Neuronal stem cell (in vitro differentiated cells): ENCODE measurements at regions not wholly inside any gene's neighbourhood (a gene's known extent, or its start where the extent isn't known, plus 50 kb on each side); places are given as distances from the start of the nearest gene placed in this dataset.

Experiments used
- DNase-seq: peaks from one replicate; pipeline ENCODE4 v3.0.0-alpha.2; 2013; ENCODE audit warnings: low spot score
- H2AFZ ChIP-seq: one replicate; pipeline ENCODE4 v1.6.1; 2013; ENCODE audit warnings: mild to moderate bottlenecking, low read length, inconsistent platforms
- H2AK5ac ChIP-seq: 2 replicates; pipeline ENCODE4 v1.6.1; 2013; ENCODE audit warnings: low read depth, mild to moderate bottlenecking, inconsistent platforms, low read length, moderate library complexity, mixed read lengths
- H2BK120ac ChIP-seq: 2 replicates; pipeline ENCODE4 v1.6.1; 2013; ENCODE audit warnings: low read depth, mild to moderate bottlenecking, inconsistent platforms, low read length, moderate library complexity, mixed read lengths
- H2BK12ac ChIP-seq: one replicate; pipeline ENCODE4 v1.6.1; 2013; ENCODE audit warnings: low read length, inconsistent platforms
- H2BK15ac ChIP-seq: 2 replicates; pipeline ENCODE4 v1.6.1; 2013; ENCODE audit warnings: mild to moderate bottlenecking, low read length, inconsistent platforms, mixed read lengths
- H2BK5ac ChIP-seq: one replicate; pipeline ENCODE4 v1.6.1; 2013; ENCODE audit warnings: inconsistent platforms, mild to moderate bottlenecking, low read length, moderate library complexity
- H3K14ac ChIP-seq: one replicate; pipeline ENCODE4 v1.6.1; 2013; ENCODE audit warnings: low read length, inconsistent platforms
- H3K18ac ChIP-seq: 2 replicates; pipeline ENCODE4 v1.6.1; 2013; ENCODE audit warnings: low read length, inconsistent platforms
- H3K23ac ChIP-seq: 2 replicates; pipeline ENCODE4 v1.6.1; 2013; ENCODE audit warnings: low read depth, mild to moderate bottlenecking, mixed read lengths, low read length, inconsistent platforms; ENCODE audit not compliant: poor library complexity
- H3K27ac ChIP-seq: replicated peaks from 3 replicates; pipeline ENCODE4 v1.5.1; 2013; ENCODE audit warnings: low read length, inconsistent platforms
- H3K27me3 ChIP-seq, 3 experiments: 2 replicates each; pipeline ENCODE4 v1.6.1; 2013; ENCODE audit warnings: low read length in 3 of 3, mild to moderate bottlenecking in 2 of 3, inconsistent platforms in 1 of 3, low read depth in 1 of 3, mixed read lengths in 1 of 3, moderate library complexity in 1 of 3; ENCODE audit not compliant: control insufficient read depth in 3 of 3, insufficient read depth in 3 of 3
- H3K36me3 ChIP-seq, 2 donors: replicated peaks in 1 of 2; 2 replicates each; pipeline ENCODE4 v1.6.1; 2013; ENCODE audit warnings: low read length in 2 of 2; ENCODE audit not compliant: control insufficient read depth in 2 of 2, insufficient read depth in 2 of 2
- H3K4ac ChIP-seq: 2 replicates; pipeline ENCODE4 v1.6.1; 2013; ENCODE audit warnings: inconsistent platforms, mild to moderate bottlenecking, low read length, moderate library complexity
- H3K4me1 ChIP-seq, 2 donors: 1 replicate in 1 of 2; 2 replicates in 1 of 2; pipeline ENCODE4 v1.6.1; 2013; ENCODE audit warnings: low read length in 2 of 2, low read depth in 1 of 2; ENCODE audit not compliant: control insufficient read depth in 2 of 2, insufficient read depth in 1 of 2
- H3K4me2 ChIP-seq: one replicate; pipeline ENCODE4 v1.6.1; 2013; ENCODE audit warnings: mild to moderate bottlenecking, low read length, inconsistent platforms; ENCODE audit not compliant: insufficient read depth, poor library complexity, severe bottlenecking
- H3K4me3 ChIP-seq, 2 donors: 2 replicates each; pipeline ENCODE4 v1.5.1; 2013; ENCODE audit warnings: low read length in 2 of 2, mild to moderate bottlenecking in 2 of 2, inconsistent platforms in 1 of 2, moderate library complexity in 1 of 2
- H3K79me1 ChIP-seq: one replicate; pipeline ENCODE4 v1.6.1; 2013; ENCODE audit warnings: low read depth, mild to moderate bottlenecking, inconsistent platforms, low read length, moderate library complexity
- H3K9ac ChIP-seq: one replicate; pipeline ENCODE4 v1.6.1; 2013; ENCODE audit warnings: mild to moderate bottlenecking, low read depth, low read length, inconsistent platforms; ENCODE audit not compliant: poor library complexity
- H3K9me3 ChIP-seq, 2 donors: replicated peaks in 1 of 2; 2 replicates each; pipeline versions ENCODE3 to v1.6.1; 2013; ENCODE audit warnings: low read length in 2 of 2, mild to moderate bottlenecking in 2 of 2, inconsistent platforms in 1 of 2, low read depth in 1 of 2, mixed read lengths in 1 of 2, moderate library complexity in 1 of 2; ENCODE audit not compliant: control insufficient read depth in 2 of 2, insufficient read depth in 1 of 2
- H4K8ac ChIP-seq: one replicate; pipeline ENCODE4 v1.6.1; 2013; ENCODE audit warnings: low read depth, mild to moderate bottlenecking, inconsistent platforms, low read length, moderate library complexity
- H4K91ac ChIP-seq: one replicate; pipeline ENCODE4 v1.6.1; 2013; ENCODE audit warnings: low read length, low read depth, mild to moderate bottlenecking, inconsistent platforms; ENCODE audit not compliant: poor library complexity
- WGBS, 2 donors: extraction: QIAGEN DNeasy Blood & Tissue Kit; methylation state at CpG; one replicate each; pipeline ENCODE4 v1.1.7; 2013; ENCODE audit warnings: missing lambda C conversion rate in 2 of 2, mixed read lengths in 1 of 2; ENCODE audit not compliant: insufficient read length in 2 of 2, insufficient replicate concordance in 1 of 2; ENCODE audit errors: extremely low coverage in 2 of 2; 5-methylcytosine and 5-hydroxymethylcytosine counted together

- H2BK120ac ChIP-seq = no peak overlapping the region
- H3K4me3 ChIP-seq = no peak overlapping the region
- H2AFZ ChIP-seq = no peak overlapping the region
- H3K27me3 ChIP-seq = no peaks in the 10 kb centered on the region
- H2AK5ac ChIP-seq = no peak overlapping the region
- no peaks in the 10 kb centered on the region for H3K79me1 ChIP-seq
- no peaks in the 10 kb centered on the region for H3K4me1 ChIP-seq
- no peak overlapping the region for H3K23ac ChIP-seq
- no CpG with 5 or more reads among the region's 1 CpG for WGBS, 2 donors
- H2BK12ac ChIP-seq = no peak overlapping the region
- H4K91ac ChIP-seq = no peak overlapping the region
- no peak overlapping the region for H3K9ac ChIP-seq
- no peaks in the 10 kb centered on the region for H3K36me3 ChIP-seq
- no peak overlapping the region for H3K4me2 ChIP-seq
- no peak overlapping the region for H2BK5ac ChIP-seq
- no peak overlapping the region for H3K27ac ChIP-seq
- no peak overlapping the region for H2BK15ac ChIP-seq
- no peak overlapping the region for H4K8ac ChIP-seq
- H3K9me3 ChIP-seq = no peaks in the 10 kb centered on the region
- H3K14ac ChIP-seq = no peak overlapping the region
- DNase-seq = no peak
- H3K18ac ChIP-seq = no peak overlapping the region
- H3K4ac ChIP-seq = no peak overlapping the region
Measured at GRCh38 chr10:80708808-80709207, 171.1 kb downstream of the SH2D4B start.

- Histone ChIP-seq H4K91ac (no peak overlapping the region), H3K9ac (no peak overlapping the region), H2BK12ac (no peak overlapping the region), H3K18ac (no peak overlapping the region), H2AFZ (no peak overlapping the region), H3K36me3 (no peaks in the 10 kb centered on the region), H3K4me2 (no peak overlapping the region), H2BK15ac (no peak overlapping the region), H3K9me3 (no peaks in the 10 kb centered on the region), H3K23ac (no peak overlapping the region), H4K8ac (no peak overlapping the region), H3K14ac (no peak overlapping the region), H3K4me3 (no peak overlapping the region), H3K27ac (no peak overlapping the region), H2BK5ac (no peak overlapping the region), H2AK5ac (no peak overlapping the region), H3K79me1 (no peaks in the 10 kb centered on the region), H3K4me1 (no peaks in the 10 kb centered on the region), H2BK120ac (no peak overlapping the region), H3K4ac (no peak overlapping the region), H3K27me3 (no peaks in the 10 kb centered on the region)
- no peak for DNase-seq
- no CpG with 5 or more reads among the region's 5 CpGs for WGBS, 2 donors
Measured at GRCh38 chr10:80709866-80710265, 172.2 kb downstream of the SH2D4B start.

- Histone ChIP-seq H3K4ac (no peak overlapping the region), H3K79me1 (no peaks in the 10 kb centered on the region), H4K91ac (no peak overlapping the region), H2BK12ac (peak overlapping the region; percentile 1), H3K27ac (no peak overlapping the region), H2BK15ac (no peak overlapping the region), H3K4me1 (peaks cover 0 to 2% of the 10 kb centered on the region in 2 donors), H3K4me2 (no peak overlapping the region), H3K4me3 (no peak overlapping the region), H3K18ac (no peak overlapping the region), H4K8ac (no peak overlapping the region), H3K14ac (no peak overlapping the region), H2AFZ (no peak overlapping the region), H3K23ac (no peak overlapping the region), H3K9me3 (no peaks in the 10 kb centered on the region), H2BK120ac (no peak overlapping the region), H3K27me3 (no peaks in the 10 kb centered on the region), H2BK5ac (no peak overlapping the region), H3K9ac (no peak overlapping the region), H2AK5ac (no peak overlapping the region), H3K36me3 (no peaks in the 10 kb centered on the region)
- no CpG with 5 or more reads among the region's 11 CpGs for WGBS, 2 donors
- no peak for DNase-seq
Measured at GRCh38 chr10:80713398-80713928, 175.8 kb downstream of the SH2D4B start.

- no peak for DNase-seq
- H3K14ac ChIP-seq = no peak overlapping the region
- no peak overlapping the region for H3K4ac ChIP-seq
- no peak overlapping the region for H2AK5ac ChIP-seq
- H2AFZ ChIP-seq = no peak overlapping the region
- H2BK120ac ChIP-seq = no peak overlapping the region
- no peak overlapping the region for H3K23ac ChIP-seq
- no peaks in the 10 kb centered on the region for H3K36me3 ChIP-seq
- no peaks in the 10 kb centered on the region for H3K9me3 ChIP-seq
- no peak overlapping the region for H2BK5ac ChIP-seq
- no peak overlapping the region for H4K91ac ChIP-seq
- H3K27me3 ChIP-seq = no peaks in the 10 kb centered on the region
- no peak overlapping the region for H3K4me2 ChIP-seq
- H3K4me3 ChIP-seq = no peak overlapping the region
- no peak overlapping the region for H3K18ac ChIP-seq
- H3K27ac ChIP-seq = no peak overlapping the region
- H3K79me1 ChIP-seq = no peaks in the 10 kb centered on the region
- no CpG with 5 or more reads among the region's 11 CpGs for WGBS, 2 donors
- peaks cover 0 to 2% of the 10 kb centered on the region in 2 donors for H3K4me1 ChIP-seq
- no peak overlapping the region for H3K9ac ChIP-seq
- no peak overlapping the region for H4K8ac ChIP-seq
- H2BK15ac ChIP-seq = no peak overlapping the region
- H2BK12ac ChIP-seq = no peak overlapping the region
Measured at GRCh38 chr10:80714566-80714965, 176.9 kb downstream of the SH2D4B start.
